IPS-11a (cell line): ENCODE measurements at regions not wholly inside any gene's neighbourhood (a gene's known extent, or its start where the extent isn't known, plus 50 kb on each side); places are given as distances from the start of the nearest gene placed in this dataset.
"Not testable (repeated sequence)": the region's sequence is repeated elsewhere in the genome, so short reads cannot be mapped to it uniquely, and the experiment has no call there.

ENCODE experiments used
- H3K4me3 ChIP-seq: one replicate; pipeline ENCODE4 v1.5.1; 2013; ENCODE audit warnings: low read depth, low read length, control low read depth

- no peak overlapping the region for H3K4me3 ChIP-seq
Observed at GRCh38 chr1:98296681-98297080, 364.8 kb upstream of the SNX7 start.

- H3K4me3 ChIP-seq, result no peak overlapping the region
Observed at GRCh38 chr1:98294127-98294526, 367.4 kb upstream of the SNX7 start.

DNA sequence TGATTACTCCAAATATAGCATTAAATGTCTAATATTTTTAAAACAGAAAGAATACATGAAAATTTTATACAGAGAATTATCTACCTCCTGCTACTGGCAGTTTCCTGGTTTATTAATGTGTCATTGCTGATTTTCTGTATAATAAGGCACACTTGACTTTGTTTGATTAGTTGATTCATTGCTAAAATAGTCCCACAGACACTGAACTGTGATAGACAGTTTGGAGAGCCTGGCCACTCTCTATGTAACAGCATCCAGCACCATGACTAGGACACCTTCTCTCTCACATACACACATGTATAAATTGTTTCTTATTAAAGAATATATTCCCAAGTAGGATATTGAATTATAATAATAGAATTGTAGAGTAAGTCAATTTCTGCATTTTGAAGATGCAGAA is 368.5 kb upstream of the SNX7 start:
- H3K4me3 ChIP-seq, result no peak overlapping the region

- H3K4me3 ChIP-seq, result no peak overlapping the region
Observed at GRCh38 chr1:98289311-98289710, 368.5 kb upstream of the DPYD start.

GRCh38 chr1:98288494-98288893 is 367.7 kb upstream of the DPYD start:
- no peak overlapping the region for H3K4me3 ChIP-seq

GRCh38 chr1:98287626-98288025 is 366.8 kb upstream of the DPYD start:
- no peak overlapping the region for H3K4me3 ChIP-seq

DNA sequence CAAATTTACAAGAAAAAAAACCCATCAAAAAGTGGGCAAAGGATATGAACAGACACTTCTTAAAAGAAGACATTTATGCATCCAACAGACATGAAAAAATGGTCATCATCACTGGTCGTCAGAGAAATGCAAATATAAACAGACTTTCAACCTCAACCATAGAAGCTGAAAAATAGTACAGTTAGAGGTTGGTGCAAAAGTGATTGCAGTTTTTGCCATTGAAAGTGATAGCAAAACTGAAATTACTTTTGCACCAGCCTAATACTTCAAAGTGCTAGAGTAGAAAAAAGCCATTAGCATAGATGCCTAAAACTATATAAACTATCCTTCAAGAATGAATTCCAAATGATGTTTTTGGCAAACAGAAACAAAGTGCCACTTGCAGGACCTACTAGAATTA is 365.8 kb upstream of the DPYD start:
- H3K4me3 ChIP-seq, result no peak overlapping the region

DNA sequence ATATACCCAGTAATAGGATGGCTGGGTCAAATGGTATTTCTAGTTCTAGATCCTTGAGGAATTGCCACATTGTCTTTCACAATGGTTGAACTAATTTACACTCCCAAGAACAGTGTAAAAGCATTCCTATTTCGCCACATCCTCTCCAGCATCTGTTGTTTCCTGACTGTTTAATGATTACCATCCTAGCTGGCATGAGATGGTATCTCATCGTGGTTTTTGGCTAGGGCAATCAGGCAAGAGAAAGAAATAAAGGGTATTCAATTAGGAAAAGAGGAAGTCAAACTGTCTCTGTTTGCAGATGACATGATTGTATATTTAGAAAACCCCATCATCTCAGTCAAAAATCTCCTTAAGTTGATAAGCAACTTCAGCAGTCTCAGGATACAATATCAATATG is 364.5 kb upstream of the DPYD start:
- H3K4me3 ChIP-seq, result not testable (repeated sequence)

DNA sequence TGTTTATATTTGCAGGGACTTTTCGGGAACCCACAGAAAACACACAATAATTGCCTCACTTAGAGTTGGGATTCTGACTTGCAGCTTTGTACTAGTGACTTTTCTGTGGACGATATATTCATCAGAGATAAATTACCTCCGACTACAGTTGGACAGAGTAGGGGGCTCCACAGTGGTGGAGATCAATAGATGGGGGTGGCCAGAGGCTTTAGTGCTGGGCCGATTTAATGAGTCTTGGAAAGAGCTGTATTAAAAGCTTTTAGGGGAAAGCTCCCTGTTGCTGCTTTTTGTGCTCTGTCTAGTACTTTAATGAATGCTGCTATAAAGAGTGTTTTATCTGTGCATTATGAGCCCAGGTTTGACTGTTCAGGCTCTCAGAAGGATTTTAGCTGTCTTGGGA is 359.2 kb upstream of the DPYD start:
- no peak overlapping the region for H3K4me3 ChIP-seq

GRCh38 chr1:98278055-98278454 is 357.2 kb upstream of the DPYD start:
- no peak overlapping the region for H3K4me3 ChIP-seq

DNA sequence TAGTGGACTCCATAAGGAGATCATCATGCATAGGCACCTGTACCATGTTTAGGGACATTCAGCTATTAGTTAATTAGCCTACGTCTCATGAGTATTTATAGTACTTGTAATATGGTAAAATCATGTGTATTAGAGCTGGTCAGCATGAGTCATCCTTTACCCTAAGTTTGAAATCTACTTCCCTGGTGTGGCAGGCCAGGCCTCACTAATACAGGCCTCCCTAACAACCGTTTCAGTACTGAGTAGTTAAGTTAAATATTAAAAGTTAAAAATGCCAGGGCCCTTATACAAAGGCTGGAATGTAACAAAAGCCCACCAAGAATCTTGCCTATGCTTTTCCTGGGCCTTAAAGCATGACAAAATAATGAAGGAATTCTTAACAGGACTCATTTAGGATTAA is 356.3 kb upstream of the DPYD start:
- H3K4me3 ChIP-seq, result no peak overlapping the region

DNA sequence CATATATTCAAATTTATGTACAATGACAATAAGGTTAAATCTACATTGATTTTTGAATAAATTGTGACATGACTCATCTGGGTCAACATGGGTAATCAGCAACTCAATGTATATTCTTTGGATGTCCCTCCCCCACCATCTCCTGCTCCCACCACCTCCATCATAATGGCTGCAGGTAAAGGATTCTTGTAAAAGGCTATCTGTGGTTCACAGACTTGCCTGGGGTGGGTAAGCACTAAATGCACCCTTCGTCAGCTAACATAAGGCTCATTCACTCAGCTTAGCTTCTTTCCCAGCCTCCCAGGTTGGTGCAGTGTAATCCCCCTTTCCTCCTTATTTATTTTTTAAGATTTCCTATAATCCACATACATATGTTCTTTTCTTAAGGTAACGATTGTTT is 355.7 kb upstream of the DPYD start:
- no peak overlapping the region for H3K4me3 ChIP-seq

DNA sequence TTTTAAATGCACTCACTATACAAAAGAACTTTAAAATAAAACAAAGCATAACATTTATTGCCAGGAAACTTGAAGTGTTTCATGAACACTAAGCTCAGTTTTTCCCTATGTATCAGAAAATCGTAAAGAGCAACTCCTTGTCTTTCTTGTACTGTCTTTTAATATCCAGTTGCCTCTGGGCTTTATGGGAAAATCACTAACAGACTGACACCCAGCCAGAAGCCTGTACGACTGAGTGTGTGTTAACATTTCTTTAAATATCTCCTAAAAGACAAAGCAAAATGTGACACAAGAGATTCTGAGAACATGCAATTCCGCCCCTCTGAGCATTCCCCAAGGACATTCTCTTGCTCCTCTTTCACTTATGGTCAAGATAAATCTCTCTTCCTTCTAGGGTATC is 347.5 kb upstream of the DPYD start:
- no peak overlapping the region for H3K4me3 ChIP-seq

DNA sequence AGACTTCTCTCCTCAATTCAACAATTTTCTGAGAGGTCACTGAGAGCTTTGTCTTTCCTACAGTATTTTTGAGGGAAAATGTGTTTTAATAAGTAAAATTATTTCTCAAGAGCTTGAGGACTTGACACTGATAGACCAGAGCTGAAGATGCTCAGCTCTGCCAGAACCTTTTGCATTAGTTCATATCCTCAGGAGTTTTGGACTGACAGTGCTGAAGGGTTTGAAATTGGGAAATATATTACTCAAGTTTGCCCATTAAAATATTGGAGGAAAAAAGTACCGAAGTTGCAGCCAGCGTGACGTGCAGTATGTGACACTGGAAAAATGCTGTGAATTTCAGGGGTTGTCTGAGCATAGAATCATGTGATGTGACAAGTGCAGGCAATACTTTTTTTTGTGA is 346.6 kb upstream of the DPYD start:
- no peak overlapping the region for H3K4me3 ChIP-seq

DNA sequence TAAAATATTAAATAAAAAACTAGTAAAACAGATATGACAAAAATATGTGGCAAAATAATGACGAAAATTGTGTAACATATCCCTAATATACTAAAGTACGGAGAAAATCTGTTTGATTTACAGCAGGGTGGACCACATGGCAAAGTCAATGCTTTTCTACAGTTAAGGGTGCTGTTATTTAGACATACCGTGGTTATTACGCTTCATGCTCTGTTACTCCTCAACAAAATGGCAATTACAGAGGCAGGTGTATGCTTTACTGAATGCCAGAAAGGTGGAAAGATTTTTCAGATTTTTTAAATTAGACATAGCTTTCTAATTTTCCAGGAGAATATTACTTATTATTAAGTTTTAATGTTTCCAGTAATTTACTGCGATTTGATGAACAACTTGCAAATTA is 343.9 kb upstream of the DPYD start:
- H3K4me3 ChIP-seq, result no peak overlapping the region

DNA sequence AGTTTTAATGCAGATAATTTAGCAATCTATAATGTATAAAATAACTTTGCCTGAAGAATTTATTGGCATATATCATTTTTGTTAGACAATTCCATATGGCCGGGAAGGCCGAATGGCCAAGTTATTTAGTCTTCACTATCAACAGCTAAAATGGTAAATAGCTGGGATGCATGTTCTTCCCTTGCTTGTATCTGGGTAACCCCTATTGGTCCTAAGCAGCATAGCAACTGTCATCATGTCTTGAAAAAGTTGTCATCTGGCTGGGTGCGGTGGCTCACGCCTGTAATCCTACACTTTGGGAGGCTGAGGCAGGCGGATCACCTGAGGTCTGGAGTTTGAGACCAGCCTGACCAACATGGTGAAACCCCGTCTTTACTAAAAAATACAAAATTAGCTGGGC is 340.0 kb upstream of the DPYD start:
- no peak overlapping the region for H3K4me3 ChIP-seq

- H3K4me3 ChIP-seq, result no peak overlapping the region
Observed at GRCh38 chr1:98260412-98260811, 339.6 kb upstream of the DPYD start.

DNA sequence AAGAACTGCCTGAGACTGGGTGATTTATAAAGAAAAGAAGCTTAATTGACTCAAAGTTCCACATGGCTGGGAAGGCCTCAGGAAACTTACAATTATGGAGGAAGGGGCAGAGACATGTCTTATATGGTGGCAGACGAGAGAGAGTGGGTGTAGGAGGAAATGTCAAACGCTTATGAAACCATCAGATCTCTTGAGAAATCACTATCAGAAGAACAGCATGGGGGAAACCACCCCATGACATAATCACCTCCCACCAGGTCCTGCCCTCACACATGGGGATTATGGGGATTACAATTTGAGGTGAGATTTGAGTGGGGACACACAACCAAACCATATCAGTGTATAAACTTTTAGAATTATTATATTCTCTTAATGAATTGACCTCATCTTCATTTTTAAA is 335.9 kb upstream of the DPYD start:
- no peak overlapping the region for H3K4me3 ChIP-seq

- H3K4me3 ChIP-seq, result no peak overlapping the region
Observed at GRCh38 chr1:98253145-98253544, 332.3 kb upstream of the DPYD start.

DNA sequence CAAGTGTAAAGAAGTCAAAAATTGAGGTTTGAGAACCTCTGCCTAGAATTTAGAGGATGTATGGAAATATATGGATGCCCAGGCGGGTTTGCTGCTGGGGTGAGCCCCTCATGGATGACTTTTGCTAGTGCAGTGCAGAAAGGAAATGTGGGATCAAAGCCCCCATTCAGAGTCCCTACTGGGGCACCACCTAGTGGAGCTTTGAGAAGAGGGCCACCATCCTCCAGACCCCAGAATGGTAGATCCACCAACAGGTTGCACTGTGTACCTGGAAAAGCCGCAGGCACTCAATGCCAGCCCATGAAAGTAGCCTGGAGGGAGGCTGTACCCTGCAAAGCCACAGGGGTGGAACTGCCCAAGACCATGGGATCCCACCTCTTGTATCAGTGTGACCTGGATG is 330.7 kb upstream of the DPYD start:
- no peak overlapping the region for H3K4me3 ChIP-seq

DNA sequence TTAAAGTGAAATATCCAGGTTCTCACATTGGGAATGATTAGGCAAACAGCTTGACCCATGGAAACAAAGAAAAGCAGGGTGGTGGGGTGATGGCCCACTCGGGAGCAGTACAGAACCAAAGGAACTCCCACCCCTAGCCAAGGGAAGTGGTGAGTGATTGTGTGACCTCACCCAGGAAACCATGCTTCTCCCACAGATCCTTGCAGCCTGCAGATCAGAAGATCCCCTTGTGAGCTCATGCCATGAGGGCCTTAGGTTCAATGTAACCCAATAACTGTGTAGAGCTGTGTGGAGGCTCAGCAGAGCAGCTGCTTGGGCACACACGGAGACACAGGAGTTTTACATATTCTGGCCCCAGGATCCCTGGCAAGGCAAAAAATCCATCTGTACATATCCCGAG is 311.8 kb upstream of the DPYD start:
- H3K4me3 ChIP-seq, result no peak overlapping the region

GRCh38 chr1:98222706-98223105 is 301.9 kb upstream of the DPYD start:
- no peak overlapping the region for H3K4me3 ChIP-seq

DNA sequence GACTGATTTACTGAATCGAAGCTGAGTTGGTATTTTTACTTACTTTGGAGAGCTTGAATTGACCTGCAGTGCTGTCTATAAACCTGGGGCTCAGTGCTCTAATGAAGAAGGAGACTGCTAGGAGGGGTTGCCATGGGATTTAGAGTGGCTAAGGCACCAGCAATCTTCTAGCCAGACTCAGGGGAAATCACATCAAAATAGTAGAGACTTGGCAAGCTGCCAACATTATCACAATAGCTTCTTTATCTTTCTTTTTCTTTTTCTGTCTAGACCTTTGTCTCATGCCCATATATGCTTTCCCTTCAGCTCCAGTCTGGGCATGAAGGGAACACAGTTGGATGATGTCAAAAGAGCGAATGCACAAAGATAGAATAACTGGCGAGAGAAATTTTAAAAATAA is 301.1 kb upstream of the DPYD start:
- H3K4me3 ChIP-seq, result no peak overlapping the region

DNA sequence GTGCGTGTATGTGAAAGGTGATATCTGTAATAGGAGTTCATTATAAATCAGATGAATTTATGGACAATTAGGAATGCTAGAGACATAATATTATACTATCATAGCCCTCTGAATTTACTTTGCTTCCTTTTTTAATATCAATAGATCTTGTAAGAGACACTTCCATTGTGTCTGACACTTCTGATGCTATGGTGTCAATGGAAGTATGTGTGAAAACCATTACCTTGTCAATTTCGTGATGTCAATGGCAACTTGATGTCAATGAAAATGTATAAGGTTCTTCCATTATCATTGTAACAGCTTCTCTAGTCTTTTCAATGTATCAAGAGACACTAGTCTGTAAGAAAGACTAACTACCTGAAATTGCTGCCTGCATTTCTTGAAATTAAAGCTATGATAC is 296.8 kb upstream of the DPYD start:
- H3K4me3 ChIP-seq, result no peak overlapping the region
